ENCODE measurements at regions not wholly inside any gene's neighbourhood (a gene's known extent, or its start where the extent isn't known, plus 50 kb on each side); places are given as distances from the start of the nearest gene placed in this dataset.
"Not testable (repeated sequence)": the region's sequence is repeated elsewhere in the genome, so short reads cannot be mapped to it uniquely, and the experiment has no call there.

GRCh38 chr17:5962371-5962770 lies 107.8 kb upstream of the WSCD1 start:
- DNase-seq (ENCODE audit: low spot score), result no peak

GRCh38 chr17:5971969-5972368 lies 98.2 kb upstream of the WSCD1 start:
- no peak for DNase-seq (ENCODE audit: low spot score)

- DNase-seq (ENCODE audit: low spot score), result no peak
These were observed 96.8 kb upstream of the WSCD1 start for GRCh38 chr17:5973410-5973809.

- no peak for DNase-seq (ENCODE audit: low spot score)
These were observed 94.5 kb upstream of the WSCD1 start for GRCh38 chr17:5975661-5976060.

- DNase-seq (ENCODE audit: low spot score), result no peak
These were observed 93.9 kb upstream of the WSCD1 start for GRCh38 chr17:5976251-5976650.

GRCh38 chr17:5978496-5978895 lies 91.7 kb upstream of the WSCD1 start:
- DNase-seq (ENCODE audit: low spot score), result no peak

GRCh38 chr17:5980941-5981340 lies 89.2 kb upstream of the WSCD1 start:
- DNase-seq (ENCODE audit: low spot score), result no peak

GRCh38 chr17:5986644-5987043 lies 83.5 kb upstream of the WSCD1 start:
- no peak for DNase-seq (ENCODE audit: low spot score)

- no peak for DNase-seq (ENCODE audit: low spot score)
These were observed 69.8 kb upstream of the WSCD1 start for GRCh38 chr17:6000426-6000825.

GRCh38 chr17:6003221-6003620 lies 67.0 kb upstream of the WSCD1 start:
- DNase-seq (ENCODE audit: low spot score), result not testable (repeated sequence)

GRCh38 chr17:6005939-6006338 lies 64.2 kb upstream of the WSCD1 start:
- DNase-seq (ENCODE audit: low spot score), result no peak

- DNase-seq (ENCODE audit: low spot score), result no peak
These were observed 59.0 kb upstream of the WSCD1 start for GRCh38 chr17:6011206-6011605.

GRCh38 chr17:6018788-6019187 lies 51.4 kb upstream of the WSCD1 start:
- DNase-seq (ENCODE audit: low spot score), result no peak

- DNase-seq (ENCODE audit: low spot score), result no peak
These were observed 50.2 kb upstream of the WSCD1 start for GRCh38 chr17:6019959-6020358.

GRCh38 chr17:6020376-6021010 lies 49.7 kb upstream of the WSCD1 start:
- DNase-seq (ENCODE audit: low spot score), result no peak
